Liver (tissue), 8 donors: ENCODE measurements at regions not wholly inside any gene's neighbourhood (a gene's known extent, or its start where the extent isn't known, plus 50 kb on each side); places are given as distances from the start of the nearest gene placed in this dataset.

Source experiments
- DNase-seq: peaks from one replicate; pipeline ENCODE4 v3.0.0-alpha.2; 2017; ENCODE audit warnings: low spot score
- H3K27ac ChIP-seq, 2 donors: one replicate each; pipeline ENCODE4 v1.7.0; 2013; ENCODE audit warnings: inconsistent platforms in 2 of 2, low read length in 2 of 2, control low read depth in 1 of 2, low read depth in 1 of 2, mild to moderate bottlenecking in 1 of 2
- H3K27me3 ChIP-seq, 4 donors: one replicate each; pipeline versions ENCODE4 v1.6.1 to v1.7.0; 2013; ENCODE audit warnings: low read length in 3 of 4, inconsistent platforms in 1 of 4, mild to moderate bottlenecking in 1 of 4, moderate library complexity in 1 of 4; ENCODE audit not compliant: control insufficient read depth in 4 of 4, insufficient read depth in 4 of 4
- H3K36me3 ChIP-seq, 4 donors: one replicate each; pipeline versions ENCODE4 v1.6.1 to v1.7.0; 2013; ENCODE audit warnings: low read length in 3 of 4, mild to moderate bottlenecking in 3 of 4, low read depth in 1 of 4, moderate library complexity in 1 of 4; ENCODE audit not compliant: control insufficient read depth in 4 of 4, insufficient read depth in 3 of 4
- H3K4me1 ChIP-seq, 4 donors: one replicate each; pipeline versions ENCODE4 v1.6.1 to v1.7.0; 2013; ENCODE audit warnings: low read length in 3 of 4, mild to moderate bottlenecking in 3 of 4, moderate library complexity in 1 of 4; ENCODE audit not compliant: control insufficient read depth in 4 of 4, insufficient read depth in 4 of 4
- H3K4me3 ChIP-seq, 3 donors: one replicate each; pipeline versions ENCODE4 v1.6.1 to v1.7.0; 2013; ENCODE audit warnings: low read length in 3 of 3, control low read depth in 1 of 3, low read depth in 1 of 3, mild to moderate bottlenecking in 1 of 3
- H3K9ac ChIP-seq, 2 donors: one replicate each; pipeline ENCODE4 v1.7.0; 2013; ENCODE audit warnings: low read length in 2 of 2, mild to moderate bottlenecking in 2 of 2, moderate library complexity in 2 of 2, control low read depth in 1 of 2, low read depth in 1 of 2
- H3K9me3 ChIP-seq, 4 donors: one replicate each; pipeline versions ENCODE4 v1.6.1 to v1.7.0; 2013; ENCODE audit warnings: low read length in 3 of 4; ENCODE audit not compliant: control insufficient read depth in 4 of 4
- EGR1 ChIP-seq, 2 donors: IDR thresholded peaks; 2 replicates each; pipeline ENCODE4 v1.6.1; 2016 to 2018; ENCODE audit warnings: antibody characterized with exemption in 2 of 2, low read depth in 2 of 2
- FOXA1 ChIP-seq: IDR thresholded peaks from 2 replicates; pipeline ENCODE4 v1.6.1; 2016; ENCODE audit warnings: antibody characterized with exemption
- FOXA2 ChIP-seq: IDR thresholded peaks from 2 replicates; pipeline ENCODE4 v1.6.1; 2016; ENCODE audit warnings: antibody characterized with exemption
- GABPA ChIP-seq, 2 donors: IDR thresholded peaks in 1 of 2; conservative IDR thresholded peaks in 1 of 2; 2 replicates each; pipeline ENCODE4 v1.6.1; 2016; ENCODE audit warnings: antibody characterized with exemption in 2 of 2, mild to moderate bottlenecking in 1 of 2, moderate library complexity in 1 of 2
- HNF4A ChIP-seq, 2 donors: conservative IDR thresholded peaks; 2 replicates each; pipeline ENCODE4 v1.6.1; 2016; ENCODE audit warnings: antibody characterized with exemption in 2 of 2, mild to moderate bottlenecking in 2 of 2
- HNF4G ChIP-seq: IDR thresholded peaks from 2 replicates; pipeline ENCODE4 v1.6.1; 2016; ENCODE audit warnings: antibody characterized with exemption
- JUND ChIP-seq, 2 donors: IDR thresholded peaks; 2 replicates each; pipeline ENCODE4 v1.6.1; 2016; ENCODE audit warnings: antibody characterized with exemption in 2 of 2
- MAX ChIP-seq: IDR thresholded peaks from 2 replicates; pipeline ENCODE4 v1.6.1; 2016; ENCODE audit warnings: antibody characterized with exemption
- NR2F2 ChIP-seq: IDR thresholded peaks from 2 replicates; pipeline ENCODE4 v1.6.1; 2016; ENCODE audit warnings: antibody characterized with exemption
- RAD21 ChIP-seq, 2 donors: IDR thresholded peaks; 2 replicates each; pipeline ENCODE4 v1.6.1; 2016; ENCODE audit warnings: antibody characterized with exemption in 2 of 2, mild to moderate bottlenecking in 2 of 2
- REST ChIP-seq: IDR thresholded peaks from 2 replicates; pipeline ENCODE4 v1.6.1; 2016; ENCODE audit warnings: antibody characterized with exemption, mild to moderate bottlenecking
- RXRA ChIP-seq, 2 donors: IDR thresholded peaks; 2 replicates each; pipeline ENCODE4 v1.6.1; 2017 to 2018; ENCODE audit warnings: antibody characterized with exemption in 2 of 2, mild to moderate bottlenecking in 1 of 2
- SP1 ChIP-seq: IDR thresholded peaks from 2 replicates; pipeline ENCODE4 v1.6.1; 2018; ENCODE audit warnings: antibody characterized with exemption, mild to moderate bottlenecking
- TAF1 ChIP-seq: conservative IDR thresholded peaks from 2 replicates; pipeline ENCODE4 v1.6.1; 2016; ENCODE audit warnings: antibody characterized with exemption, mild to moderate bottlenecking
- YY1 ChIP-seq: IDR thresholded peaks from 2 replicates; pipeline ENCODE4 v1.6.1; 2016; ENCODE audit warnings: antibody characterized with exemption, mild to moderate bottlenecking
- WGBS: extraction: QIAGEN DNeasy Blood & Tissue Kit; methylation state at CpG from one replicate; pipeline ENCODE4 v1.1.7; 2013; 5-methylcytosine and 5-hydroxymethylcytosine counted together
- TF ChIP-seq, protein P1 (sequence below): IDR thresholded peaks from 2 replicates; pipeline ENCODE4 v1.6.1; 2016; ENCODE audit warnings: antibody characterized with exemption
- TF ChIP-seq, protein P2 (sequence below): fragments of 150-350 bp; IDR thresholded peaks from 2 replicates; pipeline ENCODE4 v1.5.1; 2017; ENCODE audit warnings: improper control_type of control experiment, low read depth, low read length; ENCODE audit not compliant: missing input control
- TF ChIP-seq, protein P3 (sequence below): IDR thresholded peaks from 2 replicates; pipeline ENCODE4 v1.6.1; 2016; ENCODE audit warnings: antibody characterized with exemption
- donor health status: healthy.
- donor health status: healthy.
- donor health status: healthy.
- donor health status: healthy.
- donor health status: healthy.

- H3K27me3 ChIP-seq, result peaks cover 0 to 4% (median 0%) of the 10 kb centered on the region in 4 donors
- WGBS, result 85% methylated on average over 1 of the region's 1 CpG
- H3K9ac ChIP-seq, result no peak overlapping the region
- DNase-seq, result no peak
- no peaks in the 10 kb centered on the region for H3K4me1 ChIP-seq
- no peaks in the 10 kb centered on the region for H3K9me3 ChIP-seq
- no peaks in the 10 kb centered on the region for H3K36me3 ChIP-seq
- no peak overlapping the region for H3K4me3 ChIP-seq
- no peak overlapping the region for H3K27ac ChIP-seq
- TF ChIP-seq, protein P1, sequence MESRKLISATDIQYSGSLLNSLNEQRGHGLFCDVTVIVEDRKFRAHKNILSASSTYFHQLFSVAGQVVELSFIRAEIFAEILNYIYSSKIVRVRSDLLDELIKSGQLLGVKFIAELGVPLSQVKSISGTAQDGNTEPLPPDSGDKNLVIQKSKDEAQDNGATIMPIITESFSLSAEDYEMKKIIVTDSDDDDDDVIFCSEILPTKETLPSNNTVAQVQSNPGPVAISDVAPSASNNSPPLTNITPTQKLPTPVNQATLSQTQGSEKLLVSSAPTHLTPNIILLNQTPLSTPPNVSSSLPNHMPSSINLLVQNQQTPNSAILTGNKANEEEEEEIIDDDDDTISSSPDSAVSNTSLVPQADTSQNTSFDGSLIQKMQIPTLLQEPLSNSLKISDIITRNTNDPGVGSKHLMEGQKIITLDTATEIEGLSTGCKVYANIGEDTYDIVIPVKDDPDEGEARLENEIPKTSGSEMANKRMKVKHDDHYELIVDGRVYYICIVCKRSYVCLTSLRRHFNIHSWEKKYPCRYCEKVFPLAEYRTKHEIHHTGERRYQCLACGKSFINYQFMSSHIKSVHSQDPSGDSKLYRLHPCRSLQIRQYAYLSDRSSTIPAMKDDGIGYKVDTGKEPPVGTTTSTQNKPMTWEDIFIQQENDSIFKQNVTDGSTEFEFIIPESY, result no peak
- TF ChIP-seq HNF4A (conservative IDR thresholded peaks at IDR 0.05), result no peak
- no peak for TF ChIP-seq HNF4G
- TF ChIP-seq, protein P2, sequence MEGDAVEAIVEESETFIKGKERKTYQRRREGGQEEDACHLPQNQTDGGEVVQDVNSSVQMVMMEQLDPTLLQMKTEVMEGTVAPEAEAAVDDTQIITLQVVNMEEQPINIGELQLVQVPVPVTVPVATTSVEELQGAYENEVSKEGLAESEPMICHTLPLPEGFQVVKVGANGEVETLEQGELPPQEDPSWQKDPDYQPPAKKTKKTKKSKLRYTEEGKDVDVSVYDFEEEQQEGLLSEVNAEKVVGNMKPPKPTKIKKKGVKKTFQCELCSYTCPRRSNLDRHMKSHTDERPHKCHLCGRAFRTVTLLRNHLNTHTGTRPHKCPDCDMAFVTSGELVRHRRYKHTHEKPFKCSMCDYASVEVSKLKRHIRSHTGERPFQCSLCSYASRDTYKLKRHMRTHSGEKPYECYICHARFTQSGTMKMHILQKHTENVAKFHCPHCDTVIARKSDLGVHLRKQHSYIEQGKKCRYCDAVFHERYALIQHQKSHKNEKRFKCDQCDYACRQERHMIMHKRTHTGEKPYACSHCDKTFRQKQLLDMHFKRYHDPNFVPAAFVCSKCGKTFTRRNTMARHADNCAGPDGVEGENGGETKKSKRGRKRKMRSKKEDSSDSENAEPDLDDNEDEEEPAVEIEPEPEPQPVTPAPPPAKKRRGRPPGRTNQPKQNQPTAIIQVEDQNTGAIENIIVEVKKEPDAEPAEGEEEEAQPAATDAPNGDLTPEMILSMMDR, result no peak
- no peak for TF ChIP-seq TAF1
- TF ChIP-seq FOXA2, result no peak
- no peak for TF ChIP-seq RAD21 (IDR thresholded peaks at IDR 0.05)
- no peak for TF ChIP-seq EGR1 (IDR thresholded peaks at IDR 0.05; ENCODE audit: low read depth in 2 of 2)
- TF ChIP-seq FOXA1, result no peak
- TF ChIP-seq NR2F2, result no peak
Measured at GRCh38 chr11:29447821-29448220, 569.0 kb downstream of the KCNA4 start.

GRCh38 chr11:29446132-29446531 is 570.7 kb downstream of the KCNA4 start:
- Histone ChIP-seq H3K4me3 (no peak overlapping the region), H3K27ac (no peak overlapping the region), H3K36me3 (no peaks in the 10 kb centered on the region), H3K27me3 (peaks cover 0 to 4% (median 0%) of the 10 kb centered on the region in 4 donors), H3K4me1 (no peaks in the 10 kb centered on the region), H3K9me3 (no peaks in the 10 kb centered on the region), H3K9ac (no peak overlapping the region)
- WGBS, result 90% methylated on average over 7 of the region's 7 CpGs
- TF ChIP-seq GABPA (IDR thresholded peaks at IDR 0.05 in 1 of 2, conservative IDR thresholded peaks at IDR 0.05 in 1 of 2) (no peak), HNF4G (no peak), YY1 (no peak), NR2F2 (no peak), SP1 (no peak), RXRA (IDR thresholded peaks at IDR 0.05) (no peak), RAD21 (IDR thresholded peaks at IDR 0.05) (no peak), TAF1 (no peak), EGR1 (IDR thresholded peaks at IDR 0.05; ENCODE audit: low read depth in 2 of 2) (no peak), REST (no peak), FOXA1 (no peak), HNF4A (conservative IDR thresholded peaks at IDR 0.05) (no peak), MAX (no peak), JUND (IDR thresholded peaks at IDR 0.05) (no peak), FOXA2 (no peak)
- TF ChIP-seq, protein P2, result no peak
- TF ChIP-seq, protein P1, result no peak
- TF ChIP-seq, protein P3, sequence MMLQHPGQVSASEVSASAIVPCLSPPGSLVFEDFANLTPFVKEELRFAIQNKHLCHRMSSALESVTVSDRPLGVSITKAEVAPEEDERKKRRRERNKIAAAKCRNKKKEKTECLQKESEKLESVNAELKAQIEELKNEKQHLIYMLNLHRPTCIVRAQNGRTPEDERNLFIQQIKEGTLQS, result no peak
- no peak for DNase-seq
